ENCODE measurements at regions not wholly inside any gene's neighbourhood (a gene's known extent, or its start where the extent isn't known, plus 50 kb on each side); places are given as distances from the start of the nearest gene placed in this dataset.

DNA sequence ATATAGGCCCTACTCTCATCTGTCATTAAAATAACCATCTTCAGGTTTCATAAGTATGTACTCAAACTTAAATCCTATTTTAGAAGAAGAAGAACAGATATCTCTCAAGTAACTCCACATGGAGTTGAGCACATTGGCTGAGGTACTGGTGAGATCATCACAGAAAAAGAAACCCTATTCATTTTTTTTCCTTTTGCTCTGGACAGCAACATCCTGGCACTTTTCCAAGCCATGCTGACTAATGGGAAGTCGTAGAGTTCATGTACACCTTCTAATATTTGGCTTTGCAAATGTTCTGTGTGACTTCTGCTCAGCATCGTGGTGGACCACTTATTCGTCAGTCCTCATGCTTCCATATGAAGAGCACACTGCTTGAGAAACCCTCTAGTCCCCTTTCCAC is 336.0 kb upstream of the KCNH8 start (continued):
- TF ChIP-seq EZH2 (IDR thresholded peaks at IDR 0.05; ENCODE audit: low read depth, low read length, severe bottlenecking) (no peak), RNF2 (IDR thresholded peaks at IDR 0.05; ENCODE audit: borderline replicate concordance, low read depth, low read length, missing control alignments, poor library complexity, severe bottlenecking) (no peak), GABPA (IDR thresholded peaks at IDR 0.05; ENCODE audit: borderline replicate concordance, insufficient read depth, low read length) (no peak), SIRT6 (IDR thresholded peaks at IDR 0.05; ENCODE audit: low read length) (no peak)

Measured in H1 (cell line).